GM21717 (cell line): ENCODE measurements at regions not wholly inside any gene's neighbourhood (a gene's known extent, or its start where the extent isn't known, plus 50 kb on each side); places are given as distances from the start of the nearest gene placed in this dataset.

Experiments
- ATAC-seq: cut with Tn5 transposase; IDR thresholded peaks from one replicate; pipeline ENCODE4 v1.9.1; 2021; ENCODE audit warnings: mild to moderate bottlenecking, moderate library complexity; ENCODE audit not compliant: unreplicated experiment

- no peak for ATAC-seq
Observed at GRCh38 chr9:14467675-14468374, 153.9 kb upstream of the NFIB start.

- ATAC-seq, result no peak
Observed at GRCh38 chr9:14466828-14467227, 152.9 kb upstream of the NFIB start.

- ATAC-seq, result no peak
Observed at GRCh38 chr9:14466429-14466818, 152.5 kb upstream of the NFIB start.

GRCh38 chr9:14462950-14463349 lies 149.0 kb upstream of the NFIB start:
- ATAC-seq, result no peak

GRCh38 chr9:14455243-14455642 lies 141.3 kb upstream of the NFIB start:
- no peak for ATAC-seq

- no peak for ATAC-seq
Observed at GRCh38 chr9:14453286-14453685, 139.3 kb upstream of the NFIB start.

- ATAC-seq, result no peak
Observed at GRCh38 chr9:14452539-14452938, 138.6 kb upstream of the NFIB start.

GRCh38 chr9:14451949-14452348 lies 138.0 kb upstream of the NFIB start:
- peak; percentile 94 for ATAC-seq

GRCh38 chr9:14447103-14447502 lies 133.2 kb upstream of the NFIB start:
- ATAC-seq, result no peak

- ATAC-seq, result no peak
Observed at GRCh38 chr9:14445946-14446345, 132.0 kb upstream of the NFIB start.

GRCh38 chr9:14442956-14443355 lies 129.0 kb upstream of the NFIB start:
- ATAC-seq, result no peak

GRCh38 chr9:14441976-14442651 lies 128.2 kb upstream of the NFIB start:
- peak; percentile 57 for ATAC-seq

- ATAC-seq, result no peak
Observed at GRCh38 chr9:14441115-14441514, 127.2 kb upstream of the NFIB start.

GRCh38 chr9:14440062-14440461 lies 126.1 kb upstream of the NFIB start:
- ATAC-seq, result no peak

- no peak for ATAC-seq
Observed at GRCh38 chr9:14439555-14439954, 125.6 kb upstream of the NFIB start.

GRCh38 chr9:14438232-14439021 lies 124.5 kb upstream of the NFIB start:
- ATAC-seq, result no peak

- ATAC-seq, result no peak
Observed at GRCh38 chr9:14437354-14438231, 123.7 kb upstream of the NFIB start.

GRCh38 chr9:14435871-14436270 lies 121.9 kb upstream of the NFIB start:
- ATAC-seq, result no peak

- ATAC-seq, result no peak
Observed at GRCh38 chr9:14434971-14435718, 121.2 kb upstream of the NFIB start.

GRCh38 chr9:14434158-14434504 lies 120.2 kb upstream of the NFIB start:
- no peak for ATAC-seq
